Choroid plexus epithelial cell (primary cell): ENCODE measurements at regions not wholly inside any gene's neighbourhood (a gene's known extent, or its start where the extent isn't known, plus 50 kb on each side); places are given as distances from the start of the nearest gene placed in this dataset.

ENCODE experiments used
- DNase-seq: peaks from one replicate; pipeline ENCODE4 v3.0.0-alpha.2; 2010; ENCODE audit warnings: low read depth
- H3K4me3 ChIP-seq: 2 replicates; pipeline ENCODE4 v1.5.1; 2011; ENCODE audit warnings: low read depth, mild to moderate bottlenecking, control low read depth, low read length, moderate library complexity
- CTCF ChIP-seq: conservative IDR thresholded peaks from 2 replicates; pipeline ENCODE4 v1.5.1; 2011; ENCODE audit warnings: low read depth, mild to moderate bottlenecking, control low read depth, inconsistent platforms, low read length, moderate library complexity

- no peak for TF ChIP-seq CTCF
- H3K4me3 ChIP-seq, result no peak overlapping the region
- DNase-seq, result no peak
Measured at GRCh38 chr5:141783947-141784296, 94.3 kb downstream of the PCDH1 start.

GRCh38 chr5:141783005-141783946, 94.9 kb downstream of the PCDH1 start:
- H3K4me3 ChIP-seq, result no peak overlapping the region
- no peak for DNase-seq

GRCh38 chr5:141781910-141782309, 96.3 kb downstream of the PCDH1 start:
- no peak for DNase-seq
- no peak for TF ChIP-seq CTCF

More at GRCh38 chr5:141783005-141783946, 94.9 kb downstream of the PCDH1 start:
- TF ChIP-seq CTCF, result no peak

GRCh38 chr5:141780952-141781781, 97.0 kb downstream of the PCDH1 start:
- no peak for DNase-seq
- TF ChIP-seq CTCF, result no peak
- no peak overlapping the region for H3K4me3 ChIP-seq

More at GRCh38 chr5:141781910-141782309, 96.3 kb downstream of the PCDH1 start:
- H3K4me3 ChIP-seq, result no peak overlapping the region

GRCh38 chr5:141780240-141780951, 97.8 kb downstream of the PCDH1 start:
- TF ChIP-seq CTCF, result no peak
- no peak for DNase-seq
- no peak overlapping the region for H3K4me3 ChIP-seq

- no peak for TF ChIP-seq CTCF
- H3K4me3 ChIP-seq, result no peak overlapping the region
- peak; percentile 5 for DNase-seq
Measured at GRCh38 chr5:141779503-141779973, 97.5 kb upstream of the ARAP3 start.
